ENCODE measurements at regions not wholly inside any gene's neighbourhood (a gene's known extent, or its start where the extent isn't known, plus 50 kb on each side); places are given as distances from the start of the nearest gene placed in this dataset.

GRCh38 chr5:57642066-57642465, 159.5 kb upstream of the ACTBL2 start:
- TF ChIP-seq CTCF (IDR thresholded peaks at IDR 0.05) (no peak), POLR2A (IDR thresholded peaks at IDR 0.05) (no peak)

Measured in breast epithelium (tissue), 3 donors.